K562 (cell line): ENCODE measurements at regions not wholly inside any gene's neighbourhood (a gene's known extent, or its start where the extent isn't known, plus 50 kb on each side); places are given as distances from the start of the nearest gene placed in this dataset.

Source experiments
- ATAC-seq: fragments of 200-7000 bp; cut with Tn5 transposase; 3 replicates; pipeline ENCODE4 v1.9.1; 2020; ENCODE audit warnings: moderate library complexity
- BruUV-seq: library from RNA; stranded (reverse); fragments of 400-500 nt; replicated peaks from 2 replicates; lab custom pipeline; 2021; lab: Mats Ljungman, UMichigan
- CTCF ChIA-PET: fragments of 300-600 bp; formaldehyde crosslinking; extraction: SDS; loops from one replicate; lab custom pipeline; 2021; ENCODE audit warnings: low intra/inter-chr PET ratio; lab: Yijun Ruan, JAX
- POLR2A ChIA-PET: fragments of 300-600, 350-650 bp; sonication (Branson Sonifier 250); formaldehyde crosslinking; extraction: SDS; loops from one replicate; lab custom pipeline; 2021; ENCODE audit warnings: antibody characterized with exemption, inconsistent platforms; lab: Yijun Ruan, JAX
- DNase-seq, 4 experiments: peaks; one replicate each; pipeline versions ENCODE4 v3.0.0 to v3.0.0-alpha.2; 2011 to 2018; ENCODE audit warnings: low spot score in 3 of 4, mixed read lengths in 3 of 4; ENCODE audit errors: extremely low read depth in 1 of 4
- FAIRE-seq: peaks from 2 replicates; lab custom pipeline; 2011; peaks lifted over from hg19 to GRCh38; lab: Jason Lieb, UNC
- H2AFZ ChIP-seq: 2 replicates; pipeline ENCODE4 v1.6.0; 2011; ENCODE audit warnings: low read depth, low read length, control low read depth, inconsistent platforms
- H3K27ac ChIP-seq: fragments of 200-600 bp; 3 replicates; pipeline ENCODE4 v1.8.0; 2011; ENCODE audit warnings: low read depth, mild to moderate bottlenecking, control low read depth, inconsistent platforms, low read length, moderate library complexity, mixed read lengths; ENCODE audit errors: extremely low read depth
- H3K27me3 ChIP-seq, 2 experiments: fragments of 300-600 bp in 1 of 2; 2 replicates in 1 of 2; 3 replicates in 1 of 2; pipeline versions ENCODE4 v1.6.0 to v1.8.0; 2011; ENCODE audit warnings: inconsistent platforms in 2 of 2, low read length in 2 of 2, mild to moderate bottlenecking in 1 of 2, mixed read lengths in 1 of 2, moderate library complexity in 1 of 2; ENCODE audit not compliant: control insufficient read depth in 2 of 2, insufficient read depth in 2 of 2
- H3K36me3 ChIP-seq: fragments of 300-600 bp; 3 replicates; pipeline ENCODE4 v1.8.0; 2011; ENCODE audit warnings: mild to moderate bottlenecking, low read length, inconsistent platforms; ENCODE audit not compliant: control insufficient read depth, insufficient read depth
- H3K4me1 ChIP-seq, 2 experiments: fragments of 200-600 bp in 1 of 2; replicated peaks in 1 of 2; 2 replicates in 1 of 2; 3 replicates in 1 of 2; pipeline versions ENCODE4 v1.5.1 to v1.8.0; 2011; ENCODE audit warnings: inconsistent platforms in 2 of 2, low read length in 2 of 2, mild to moderate bottlenecking in 1 of 2, mixed read lengths in 1 of 2, moderate library complexity in 1 of 2; ENCODE audit not compliant: control insufficient read depth in 2 of 2, insufficient read depth in 2 of 2
- H3K4me2 ChIP-seq: 2 replicates; pipeline ENCODE4 v1.6.1; 2011; ENCODE audit warnings: low read length, control low read depth, inconsistent platforms, mixed read lengths; ENCODE audit not compliant: insufficient read depth
- H3K4me3 ChIP-seq: fragments of 200-600 bp; sonication (generic), shearing (Covaris generic); 2 replicates; pipeline ENCODE4 v1.5.1; 2016; ENCODE audit warnings: control low read depth, inconsistent platforms
- H3K79me2 ChIP-seq: fragments of 200-600 bp; 3 replicates; pipeline ENCODE4 v1.8.0; 2011; ENCODE audit warnings: low read length, inconsistent platforms; ENCODE audit not compliant: control insufficient read depth, insufficient read depth
- H3K9ac ChIP-seq, 2 experiments: 2 replicates each; pipeline versions ENCODE4 v1.6.0 to v1.6.1; 2011; ENCODE audit warnings: low read depth in 2 of 2, low read length in 2 of 2, control low read depth in 1 of 2, inconsistent platforms in 1 of 2, mild to moderate bottlenecking in 1 of 2, mixed read lengths in 1 of 2; ENCODE audit not compliant: insufficient read depth in 1 of 2
- H3K9me1 ChIP-seq: one replicate; pipeline ENCODE4 v1.6.0; 2011; ENCODE audit warnings: inconsistent platforms, mild to moderate bottlenecking, low read length, moderate library complexity; ENCODE audit not compliant: control insufficient read depth, insufficient read depth
- H3K9me3 ChIP-seq: replicated peaks from 2 replicates; pipeline ENCODE4 v1.5.1; 2011; ENCODE audit warnings: low read depth, low read length, inconsistent platforms; ENCODE audit not compliant: control insufficient read depth, insufficient read depth
- H4K20me1 ChIP-seq: replicated peaks from 2 replicates; pipeline ENCODE4 v1.6.1; 2011; ENCODE audit warnings: low read length, inconsistent platforms, mixed read lengths; ENCODE audit not compliant: control insufficient read depth, insufficient read depth
- FOXK2 ChIP-seq, 2 experiments: fragments of 450-650 bp; IDR thresholded peaks in 1 of 2; conservative IDR thresholded peaks in 1 of 2; 2 replicates each; pipeline ENCODE4 v1.6.1; 2016; ENCODE audit warnings: low read depth in 2 of 2, mild to moderate bottlenecking in 1 of 2
- RBFOX2 ChIP-seq: fragments of 200-400 bp; formaldehyde crosslinking; IDR thresholded peaks from 2 replicates; pipeline ENCODE4 v1.6.1; 2017; ENCODE audit warnings: low read depth, mild to moderate bottlenecking, low read length, moderate library complexity
- ZBTB40 ChIP-seq, 2 experiments: fragments of 450-650 bp in 1 of 2; sonication (generic) in 1 of 2; formaldehyde crosslinking in 1 of 2; IDR thresholded peaks; 2 replicates each; pipeline versions ENCODE4 v1.7.1 to v1.9.0; 2016 to 2022; ENCODE audit warnings: inconsistent platforms in 1 of 2, mild to moderate bottlenecking in 1 of 2, missing genetic modification reagents in 1 of 2
- ZNF398 ChIP-seq: fragments of 250-450 bp; sonication (Bioruptor Pico); IDR thresholded peaks from 2 replicates; pipeline ENCODE4 v1.8.0; 2021; ENCODE audit warnings: moderate library complexity, mild to moderate bottlenecking, inconsistent platforms
- WGBS: fragments of 100-300 bp; shearing (Covaris generic); methylation state at CpG from one replicate; pipeline ENCODE4 v1.1.6; 2016; ENCODE audit warnings: low coverage, mixed read lengths; ENCODE audit not compliant: insufficient coverage; ENCODE audit errors: missing lambda C conversion rate; 5-methylcytosine and 5-hydroxymethylcytosine counted together
- in situ Hi-C: fragments of 300-500 bp; cut with MboI; formaldehyde crosslinking; loops from 4 replicates; pipeline ENCODE4 v1.15.0; 2018; ENCODE audit warnings: inconsistent platforms, mixed read lengths
- intact Hi-C: fragments of 100-400 bp; cut with micrococcal nuclease; formaldehyde crosslinking; loops from 2 replicates; pipeline ENCODE4 v1.14.2; 2022

GRCh38 chr10:121405953-121406352 lies 192.3 kb downstream of the FGFR2 start (continued):
- no peak for TF ChIP-seq ZNF398 (CRISPR knock-in tag)
- no peak for TF ChIP-seq FOXK2 (conservative IDR thresholded peaks at IDR 0.05 in 1 of 2, IDR thresholded peaks at IDR 0.05 in 1 of 2; ENCODE audit: low read depth in 2 of 2)
- TF ChIP-seq, all 486 proteins: peak for 0

DNA sequence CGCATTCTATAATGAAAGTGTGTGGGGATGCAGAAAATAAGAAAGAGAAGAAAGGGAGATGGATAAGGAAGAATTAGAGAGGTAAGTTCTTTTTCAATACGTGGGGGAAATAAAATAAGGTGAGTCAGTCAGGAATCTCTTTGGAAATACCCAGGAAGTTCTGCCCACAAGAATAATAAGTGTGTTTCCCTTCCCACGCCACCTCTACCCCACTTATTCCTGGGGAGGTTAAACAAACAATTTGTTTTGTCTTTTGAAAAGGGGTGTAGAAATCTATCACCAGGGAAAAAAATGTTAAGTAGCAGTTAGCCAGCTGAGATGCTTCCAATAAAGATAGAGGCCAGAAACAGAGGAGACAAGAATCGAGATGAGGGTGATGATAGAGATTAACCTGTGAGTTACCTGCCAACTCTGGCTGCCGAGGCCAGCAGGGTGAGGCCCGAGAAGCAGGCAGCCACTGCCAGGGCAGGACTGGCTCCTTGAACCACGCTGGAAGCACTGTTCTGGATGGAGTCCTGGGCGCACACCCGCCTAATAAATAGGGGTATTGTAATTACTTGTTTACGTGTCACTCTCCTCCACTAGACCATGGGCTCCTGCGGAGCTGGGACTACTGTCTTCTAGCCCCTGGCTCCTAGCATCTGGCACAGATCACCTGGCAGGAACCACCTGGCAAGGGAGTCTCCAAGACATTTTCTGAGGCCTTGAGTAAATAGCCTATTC lies 191.3 kb downstream of the FGFR2 start:
- in situ Hi-C loops (no loop called here), intact Hi-C loops (no loop called here)
- TF ChIP-seq ZBTB40 (IDR thresholded peaks at IDR 0.05) (no peak), ZBTB40 (CRISPR knock-in tag; IDR thresholded peaks at IDR 0.05) (no peak), RBFOX2 (no peak)
- Histone ChIP-seq H3K4me3 (no peak overlapping the region), H3K27ac (no peak overlapping the region), H3K9me3 (no peaks in the 10 kb centered on the region), H3K4me2 (no peak overlapping the region), H3K79me2 (no peaks in the 10 kb centered on the region), H3K9me1 (no peaks in the 10 kb centered on the region), H3K9ac (no peak overlapping the region), H3K4me1 (no peaks in the 10 kb centered on the region), H3K36me3 (no peaks in the 10 kb centered on the region), H3K27me3 (no peaks in the 10 kb centered on the region), H2AFZ (no peak overlapping the region), H4K20me1 (no peaks in the 10 kb centered on the region)
- CTCF ChIA-PET = no interaction called here
- no peak for FAIRE-seq
- no peak for DNase-seq
- WGBS = 0% methylated on average over 8 of the region's 11 CpGs
- POLR2A ChIA-PET = interaction anchor here (0.7 kb wide), 1 partner anchor 280 kb away, joined by 5 read pairs; no protein-coding TSS in a partner anchor
- no TSS peak for BruUV-seq
- ATAC-seq = no peak
